Endothelial cell of umbilical vein (primary cell): ENCODE measurements at regions not wholly inside any gene's neighbourhood (a gene's known extent, or its start where the extent isn't known, plus 50 kb on each side); places are given as distances from the start of the nearest gene placed in this dataset.

ENCODE experiments used
- CTCF ChIP-seq, 2 donors: IDR thresholded peaks; 1 replicate in 1 of 2; 2 replicates in 1 of 2; pipeline ENCODE4 v1.5.1; 2011; ENCODE audit warnings: low read length in 2 of 2, mild to moderate bottlenecking in 2 of 2, moderate library complexity in 2 of 2, control low read depth in 1 of 2, inconsistent platforms in 1 of 2, low read depth in 1 of 2; ENCODE audit not compliant: insufficient read depth in 1 of 2; ENCODE audit errors: extremely low read depth in 1 of 2
- EZH2 ChIP-seq: IDR thresholded peaks from 2 replicates; pipeline ENCODE4 v1.6.1; 2012; ENCODE audit warnings: borderline replicate concordance, low read depth, mild to moderate bottlenecking, moderate library complexity, low read length, inconsistent platforms; ENCODE audit not compliant: severe bottlenecking
- POLR2A ChIP-seq: IDR thresholded peaks from 2 replicates; pipeline ENCODE4 v1.6.1; 2012; ENCODE audit warnings: low read depth, mild to moderate bottlenecking, control low read depth, low read length

GRCh38 chr15:26443321-26443720 lies 329.5 kb downstream of the GABRB3 start:
- TF ChIP-seq CTCF (IDR thresholded peaks at IDR 0.05; ENCODE audit: extremely low read depth in 1 of 2, insufficient read depth in 1 of 2, low read depth in 1 of 2, low read length in 2 of 2) (no peak), EZH2 (no peak), POLR2A (no peak)
